Heart left ventricle (tissue), 16 donors: ENCODE measurements at regions not wholly inside any gene's neighbourhood (a gene's known extent, or its start where the extent isn't known, plus 50 kb on each side); places are given as distances from the start of the nearest gene placed in this dataset.
"Not testable (repeated sequence)": the region's sequence is repeated elsewhere in the genome, so short reads cannot be mapped to it uniquely, and the experiment has no call there.

ENCODE experiments used
- ATAC-seq, 4 donors: fragments of 200-7000 bp; cut with Tn5 transposase; one replicate each; pipeline ENCODE4 v1.9.1; 2020 to 2022; ENCODE audit warnings: moderate library complexity in 4 of 4, mild to moderate bottlenecking in 3 of 4, moderate number of reproducible peaks in 1 of 4
- DNase-seq, 5 donors: peaks; one replicate each; pipeline ENCODE4 v3.0.0-alpha.2; 2020
- H3K27ac ChIP-seq, 12 donors: fragments of 200-600 bp; sonication (generic) in 4 of 12; one replicate each; pipeline versions ENCODE4 v1.5.0 to v1.8.0; 2016 to 2022; ENCODE audit warnings: mild to moderate bottlenecking in 2 of 12
- H3K27me3 ChIP-seq, 9 donors: fragments of 200-600 bp; sonication (generic) in 2 of 9; one replicate each; pipeline versions ENCODE4 v1.5.1 to v1.8.0; 2016 to 2022; ENCODE audit warnings: mild to moderate bottlenecking in 3 of 9
- H3K36me3 ChIP-seq, 9 donors: fragments of 200-600 bp; sonication (generic) in 2 of 9; one replicate each; pipeline versions ENCODE4 v1.5.0 to v1.8.0; 2018 to 2022; ENCODE audit warnings: mild to moderate bottlenecking in 2 of 9
- H3K4me1 ChIP-seq, 12 donors: fragments of 200-600 bp; sonication (generic) in 4 of 12; one replicate each; pipeline versions ENCODE4 v1.5.0 to v1.8.0; 2016 to 2022; ENCODE audit warnings: mild to moderate bottlenecking in 3 of 12
- H3K4me3 ChIP-seq, 12 donors: fragments of 200-600 bp; sonication (generic) in 4 of 12; one replicate each; pipeline versions ENCODE4 v1.5.0 to v1.8.0; 2017 to 2022; ENCODE audit warnings: mild to moderate bottlenecking in 9 of 12, moderate library complexity in 4 of 12
- H3K9me3 ChIP-seq, 12 donors: fragments of 200-600 bp; sonication (generic) in 4 of 12; one replicate each; pipeline versions ENCODE4 v1.5.0 to v1.8.0; 2016 to 2022; ENCODE audit warnings: mild to moderate bottlenecking in 1 of 12
- POLR2A ChIP-seq, 2 donors: fragments of 450-650 bp; IDR thresholded peaks; one replicate each; pipeline ENCODE4 v1.6.1; 2017; ENCODE audit warnings: antibody characterized with exemption in 2 of 2, mild to moderate bottlenecking in 2 of 2, moderate library complexity in 2 of 2
- WGBS, 4 donors: extraction: QIAGEN DNeasy Blood & Tissue Kit in 2 of 4; methylation state at CpG; one replicate each; pipeline versions ENCODE4 v1.1.5 to v1.1.7; 2013 to 2018; 5-methylcytosine and 5-hydroxymethylcytosine counted together
- intact Hi-C, 10 donors: fragments of 100-400 bp; cut with DNase I; formaldehyde crosslinking; loops; one replicate each; pipeline versions ENCODE4 v1.11.1 to v1.14.2; 2022
- TF ChIP-seq, protein P1 (sequence below), 12 donors: fragments of 200-600 bp; sonication (generic) in 4 of 12; IDR thresholded peaks; one replicate each; pipeline versions ENCODE4 v1.5.0 to v1.8.0; 2018 to 2022; ENCODE audit warnings: antibody characterized with exemption in 12 of 12, mild to moderate bottlenecking in 5 of 12
- donor health status: ischemic (EF 13 %, LVEDD 7.1; RV severe dilation, severe dysfunction).
- donor health status: healthy with polysubstance abuse.
- donor health status: DM: no; HTN: yes; CAD: no.
- donor health status: DM: no; HTN: no; CAD: no.
- donor health status: ischemic (EF 25% LVEDD 6.9; RV normal size, moderate dysfunction).
- donor health status: ischemic (EF 25% LVEDD 5.7; RV mildly dilated, moderate dysfunction).
- donor health status: healthy.
- donor health status: DM: yes; HTN: yes; CAD: no.
- donor health status: ischemic (EF 35%, LVEDD 5.7; RV mildly dilated, moderate dysfunction).
- donor health status: nonischemic (EF 11% LVEDD 7.7; RV severe dilation, severe dysfunction).
- donor health status: DM: yes; HTN: yes; CAD: no.
- donor health status: PGD.
- donor health status: ischemic (EF 29% LVEDD 5.4; RV normal size, mild dysfunction).
- donor health status: nonischemic (EF 23%, LVEDD 6.1; RV moderate dilation, normal function).

DNA sequence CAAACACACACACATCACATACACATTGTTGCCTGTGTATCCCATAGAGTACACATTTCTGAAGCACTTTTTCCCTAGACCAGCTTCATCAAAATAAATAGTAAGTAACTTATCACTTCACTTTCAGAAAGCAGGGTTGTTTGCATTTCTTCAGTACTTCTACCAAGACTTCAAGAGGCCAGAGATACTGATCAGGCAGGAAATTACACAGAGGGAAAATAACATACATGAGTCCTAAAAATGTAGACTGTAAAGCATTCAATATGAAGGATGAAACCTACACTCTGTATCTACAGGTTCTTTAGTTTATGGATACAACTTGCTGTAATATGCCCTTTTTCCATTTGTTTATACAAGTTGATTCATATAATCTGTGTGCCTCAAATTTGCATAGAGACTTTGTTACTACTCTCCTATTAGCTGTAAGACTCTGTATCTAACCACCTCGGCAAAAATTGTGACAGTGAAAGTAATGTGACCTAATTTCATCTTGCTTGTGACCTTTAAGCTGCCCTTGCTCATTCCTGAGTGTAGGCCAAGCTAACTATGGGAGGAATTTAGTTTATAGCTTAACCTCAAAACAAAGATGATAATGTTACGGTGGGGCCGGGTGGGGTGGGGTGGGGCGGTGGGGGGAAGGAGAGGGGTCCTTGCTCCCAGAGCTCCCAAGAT lies 228.9 kb upstream of the SPOPL start:
- DNase-seq (no peak), ATAC-seq (no peak)
- Histone ChIP-seq H3K36me3 (no peaks in the 10 kb centered on the region), H3K9me3 (no peaks in the 10 kb centered on the region), H3K27me3 (no peaks in the 10 kb centered on the region), H3K27ac (no peak overlapping the region), H3K4me3 (no peak overlapping the region), H3K4me1 (peaks cover 0 to 5% (median 0%) of the 10 kb centered on the region in 12 donors)
- intact Hi-C loops: no loop called here
- TF ChIP-seq POLR2A (IDR thresholded peaks at IDR 0.05): no peak
- TF ChIP-seq, protein P1, sequence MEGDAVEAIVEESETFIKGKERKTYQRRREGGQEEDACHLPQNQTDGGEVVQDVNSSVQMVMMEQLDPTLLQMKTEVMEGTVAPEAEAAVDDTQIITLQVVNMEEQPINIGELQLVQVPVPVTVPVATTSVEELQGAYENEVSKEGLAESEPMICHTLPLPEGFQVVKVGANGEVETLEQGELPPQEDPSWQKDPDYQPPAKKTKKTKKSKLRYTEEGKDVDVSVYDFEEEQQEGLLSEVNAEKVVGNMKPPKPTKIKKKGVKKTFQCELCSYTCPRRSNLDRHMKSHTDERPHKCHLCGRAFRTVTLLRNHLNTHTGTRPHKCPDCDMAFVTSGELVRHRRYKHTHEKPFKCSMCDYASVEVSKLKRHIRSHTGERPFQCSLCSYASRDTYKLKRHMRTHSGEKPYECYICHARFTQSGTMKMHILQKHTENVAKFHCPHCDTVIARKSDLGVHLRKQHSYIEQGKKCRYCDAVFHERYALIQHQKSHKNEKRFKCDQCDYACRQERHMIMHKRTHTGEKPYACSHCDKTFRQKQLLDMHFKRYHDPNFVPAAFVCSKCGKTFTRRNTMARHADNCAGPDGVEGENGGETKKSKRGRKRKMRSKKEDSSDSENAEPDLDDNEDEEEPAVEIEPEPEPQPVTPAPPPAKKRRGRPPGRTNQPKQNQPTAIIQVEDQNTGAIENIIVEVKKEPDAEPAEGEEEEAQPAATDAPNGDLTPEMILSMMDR (IDR thresholded peaks at IDR 0.05): no peak
- WGBS, 4 donors: 64 to 70% (median 67%) methylated on average over 4 of the region's 4 CpGs

DNA sequence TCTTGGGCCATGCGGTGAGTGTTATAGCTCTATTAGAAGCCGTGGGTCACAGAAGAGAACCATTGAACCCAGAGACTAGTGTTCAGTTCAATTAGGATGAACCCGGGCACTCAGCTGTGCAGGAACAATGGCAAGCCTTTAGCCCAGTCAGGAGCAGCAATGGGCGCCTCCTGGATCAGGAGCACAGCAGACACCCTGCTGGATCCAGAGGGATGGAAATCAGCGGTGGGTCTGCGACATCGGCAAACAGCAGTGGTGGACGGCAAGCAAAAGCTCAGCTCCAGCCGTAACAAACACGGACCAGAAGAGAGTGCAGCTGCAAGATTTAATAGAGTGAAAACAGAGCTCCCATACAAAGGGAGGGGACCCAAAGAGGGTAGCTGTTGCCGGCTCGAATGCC lies 228.3 kb upstream of the SPOPL start:
- intact Hi-C loops, H3K4me1 ChIP-seq, DNase-seq, H3K27ac ChIP-seq, H3K36me3 ChIP-seq, H3K27me3 ChIP-seq, H3K4me3 ChIP-seq, ATAC-seq, H3K9me3 ChIP-seq: not testable (repeated sequence)
- 96 to 98% (median 97%) methylated on average over 12 of the region's 12 CpGs for WGBS, 4 donors

DNA sequence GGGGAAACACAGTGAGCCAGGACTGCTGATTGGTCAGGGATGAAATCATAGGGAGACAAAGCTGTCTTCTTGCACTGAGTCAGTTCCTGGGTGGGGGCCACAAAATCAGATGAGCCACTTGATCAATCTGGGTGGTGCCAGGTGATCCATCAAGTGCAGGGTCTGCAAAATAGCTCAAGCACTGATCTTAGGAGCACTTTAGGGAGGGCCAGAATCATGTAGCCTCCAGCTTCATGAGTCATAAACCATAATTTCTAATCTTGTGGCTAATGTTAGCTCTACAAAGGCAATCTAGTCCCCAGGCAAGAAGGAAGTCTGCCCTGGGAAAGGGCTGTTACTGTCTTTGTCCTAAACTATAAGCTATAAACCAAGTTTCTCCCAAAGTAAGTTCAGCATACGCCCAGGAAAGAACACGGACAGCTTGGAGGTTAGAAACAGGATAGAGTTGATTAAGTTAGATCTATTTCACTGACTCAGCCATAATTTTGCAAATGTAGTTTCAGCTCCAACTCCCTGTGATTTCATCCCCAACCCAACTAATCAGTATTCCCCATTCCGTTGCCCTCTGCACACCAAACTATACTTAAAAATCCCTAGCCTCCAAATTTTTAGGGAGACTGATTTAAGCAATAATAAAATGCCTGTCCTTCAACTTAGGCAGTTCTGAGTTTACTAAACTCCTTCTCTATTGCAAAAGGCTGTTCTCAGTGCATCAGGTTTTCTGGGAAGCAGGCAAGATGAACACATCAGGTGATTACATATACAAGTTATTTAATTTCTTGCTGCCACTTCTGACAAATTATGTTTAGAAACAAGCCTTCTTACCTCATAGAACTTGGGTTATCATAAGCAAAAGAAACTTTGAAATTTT lies 226.9 kb upstream of the SPOPL start:
- no peaks in the 10 kb centered on the region for H3K36me3 ChIP-seq
- no peak overlapping the region for H3K27ac ChIP-seq
- H3K27me3 ChIP-seq: no peaks in the 10 kb centered on the region
- no peak overlapping the region for H3K4me3 ChIP-seq
- no peaks in the 10 kb centered on the region for H3K9me3 ChIP-seq
- 88 to 93% (median 90%) methylated on average over 3 of the region's 3 CpGs for WGBS, 4 donors
- ATAC-seq (no peak), DNase-seq (no peak)
- TF ChIP-seq, protein P1 (IDR thresholded peaks at IDR 0.05): no peak
- TF ChIP-seq POLR2A (IDR thresholded peaks at IDR 0.05): no peak
- intact Hi-C loops: no loop called here
- H3K4me1 ChIP-seq: no peaks in the 10 kb centered on the region

DNA sequence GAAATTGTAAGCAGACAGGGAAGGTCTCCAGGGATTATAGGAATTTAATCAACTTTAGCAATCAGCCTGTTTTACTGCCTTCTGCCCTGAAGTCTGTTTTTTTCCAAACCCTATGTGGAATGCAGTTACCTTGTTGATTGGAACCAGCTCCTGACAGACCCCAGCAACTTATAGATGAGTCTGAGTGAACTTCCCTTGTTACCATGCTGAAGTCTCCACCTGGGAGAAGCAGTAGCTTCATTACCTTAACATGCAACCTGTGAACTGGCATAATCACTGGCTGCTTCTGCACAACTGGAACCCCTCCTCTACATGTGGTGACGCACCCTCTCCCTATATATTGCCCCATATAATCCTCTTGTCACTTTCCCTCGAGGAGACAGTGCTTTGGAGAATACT lies 226.3 kb upstream of the SPOPL start:
- intact Hi-C loops: no loop called here

More for the DNA sequence above, 226.3 kb upstream of the SPOPL start:
- Histone ChIP-seq H3K36me3 (no peaks in the 10 kb centered on the region), H3K4me3 (no peak overlapping the region), H3K4me1 (no peaks in the 10 kb centered on the region), H3K27me3 (no peaks in the 10 kb centered on the region), H3K9me3 (no peaks in the 10 kb centered on the region), H3K27ac (no peak overlapping the region)
- ATAC-seq: no peak
- TF ChIP-seq POLR2A (IDR thresholded peaks at IDR 0.05): no peak
- TF ChIP-seq, protein P1 (IDR thresholded peaks at IDR 0.05): no peak
- DNase-seq: no peak
- WGBS, 4 donors: 81 to 87% (median 85%) methylated on average over 2 of the region's 2 CpGs
